ENCODE measurements at regions not wholly inside any gene's neighbourhood (a gene's known extent, or its start where the extent isn't known, plus 50 kb on each side); places are given as distances from the start of the nearest gene placed in this dataset.

- ATAC-seq (no peak), DNase-seq (ENCODE audit: missing footprints) (no peak)
- intact Hi-C loops (cut with DNase I) = no loop called here
These were observed 417.7 kb upstream of the IRX4 start for GRCh38 chr5:2300421-2300820.

- no peak for DNase-seq (ENCODE audit: missing footprints)
- no peak for ATAC-seq
These were observed 416.9 kb upstream of the IRX4 start for GRCh38 chr5:2299388-2300220.

GRCh38 chr5:2298781-2299180 is 416.1 kb upstream of the IRX4 start:
- DNase-seq (ENCODE audit: missing footprints) (no peak), ATAC-seq (no peak)
- intact Hi-C loops (cut with DNase I) = no loop called here

More at GRCh38 chr5:2299388-2300220, 416.9 kb upstream of the IRX4 start:
- intact Hi-C loops (cut with DNase I) = no loop called here

DNA sequence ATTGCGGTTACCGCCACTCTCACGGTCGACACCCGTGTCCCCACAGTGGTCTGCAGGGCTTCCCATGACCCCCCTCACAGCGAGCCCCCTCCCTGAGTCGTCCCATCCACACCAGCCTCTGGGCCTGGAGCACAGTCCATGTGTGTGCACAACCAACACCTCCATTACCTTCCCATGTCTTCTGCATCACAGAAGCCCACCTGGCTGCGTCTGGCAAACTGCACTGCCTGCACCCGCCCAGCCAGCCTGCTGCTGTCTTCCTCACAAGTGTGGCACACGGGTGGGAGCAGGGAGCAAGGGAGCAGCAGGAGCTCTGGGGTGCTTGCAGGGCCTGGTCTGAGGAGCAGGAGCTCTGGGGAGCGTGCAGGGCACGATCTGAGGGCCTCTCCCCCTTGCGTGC is 415.3 kb upstream of the IRX4 start:
- intact Hi-C loops (cut with DNase I) = no loop called here
- no peak for ATAC-seq
- no peak for DNase-seq (ENCODE audit: missing footprints)

DNA sequence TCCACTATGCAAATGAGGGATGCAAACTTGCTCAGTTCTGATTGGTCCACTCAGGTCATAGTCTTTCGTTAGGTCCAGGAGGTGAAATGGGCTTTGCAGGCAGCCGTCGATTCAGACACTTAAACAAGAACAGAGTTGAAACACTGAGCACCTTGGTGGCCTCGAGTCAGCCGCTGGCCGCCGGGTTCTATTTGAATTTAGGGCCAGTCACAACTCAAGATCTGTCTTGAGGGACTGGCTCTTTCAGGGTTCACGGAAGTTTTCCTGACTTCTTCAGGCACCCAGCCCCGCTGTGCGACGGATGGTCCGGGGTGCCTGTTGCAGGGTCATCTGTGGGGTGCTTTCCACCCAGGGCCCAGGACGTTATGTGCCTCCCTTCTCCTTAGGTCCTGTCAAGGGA is 412.8 kb upstream of the IRX4 start:
- intact Hi-C loops (cut with DNase I) = no loop called here
- no peak for DNase-seq (ENCODE audit: missing footprints)
- no peak for ATAC-seq

GRCh38 chr5:2293906-2294305 is 411.2 kb upstream of the IRX4 start:
- no peak for DNase-seq (ENCODE audit: missing footprints)
- intact Hi-C loops (cut with DNase I) = no loop called here
- no peak for ATAC-seq

DNA sequence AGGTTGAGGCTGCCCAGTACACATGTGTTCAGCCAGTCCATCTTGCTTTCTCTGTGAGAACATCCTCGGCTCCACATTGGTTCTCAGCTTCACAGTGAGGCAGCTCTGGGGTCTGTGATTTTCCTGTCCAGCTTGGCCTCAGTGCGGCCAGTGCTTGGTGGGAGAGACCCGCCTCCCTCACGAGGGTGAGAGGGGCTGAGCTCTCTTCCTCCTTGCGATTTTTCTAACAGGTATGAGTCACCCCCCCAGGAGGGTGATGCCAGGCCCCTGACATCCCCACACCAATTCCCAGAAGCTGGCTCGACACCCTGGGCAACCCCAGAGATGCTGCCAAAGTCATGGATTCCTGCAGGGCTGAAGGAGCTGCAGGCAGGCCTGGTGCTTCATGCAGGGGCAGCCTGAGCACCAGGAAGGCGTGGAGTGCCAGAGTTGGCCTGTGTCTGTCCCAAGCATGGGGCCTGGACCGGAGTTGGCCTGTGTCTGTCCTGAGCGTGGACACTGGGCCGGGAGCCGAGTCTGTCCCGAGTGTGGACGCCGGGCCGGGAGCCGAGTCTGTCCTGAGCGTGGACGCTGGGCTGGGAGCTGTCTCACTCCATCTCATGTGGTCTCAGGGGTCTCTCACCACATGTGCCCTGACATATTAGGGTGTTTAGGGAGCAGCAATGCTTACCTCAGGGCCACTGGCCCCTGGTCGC is 408.6 kb upstream of the IRX4 start:
- no peak for DNase-seq (ENCODE audit: missing footprints)
- intact Hi-C loops (cut with DNase I) = no loop called here
- no peak for ATAC-seq

DNA sequence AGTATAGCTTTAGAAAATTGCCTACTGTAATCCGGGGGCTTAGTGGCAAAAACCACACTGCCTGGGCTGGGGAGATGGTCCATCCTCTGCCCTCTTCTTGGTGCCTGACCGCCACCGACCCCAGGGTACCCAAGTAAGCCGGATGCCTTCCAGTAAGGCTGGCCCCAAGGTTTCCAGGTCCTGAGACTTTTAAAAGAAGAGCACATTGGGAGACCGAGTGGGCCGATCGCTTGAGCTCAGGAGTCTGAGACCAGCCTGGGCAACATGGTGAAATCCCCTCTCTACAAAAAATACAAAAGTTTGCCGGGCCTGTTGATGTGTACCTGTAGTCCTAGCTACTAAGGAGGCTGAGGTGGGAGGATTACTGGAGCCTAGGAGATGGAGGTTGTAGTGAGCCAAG is 406.7 kb upstream of the IRX4 start:
- no peak for DNase-seq (ENCODE audit: missing footprints)
- ATAC-seq = no peak
- intact Hi-C loops (cut with DNase I) = no loop called here

- no peak for ATAC-seq
- DNase-seq (ENCODE audit: missing footprints) = no peak
- intact Hi-C loops (cut with DNase I) = no loop called here
These were observed 406.2 kb upstream of the IRX4 start for GRCh38 chr5:2288968-2289367.

- ATAC-seq = no peak
- DNase-seq (ENCODE audit: missing footprints) = no peak
- intact Hi-C loops (cut with DNase I) = no loop called here
These were observed 405.7 kb upstream of the IRX4 start for GRCh38 chr5:2288466-2288865.

- intact Hi-C loops (cut with DNase I) = no loop called here
- ATAC-seq (no peak), DNase-seq (ENCODE audit: missing footprints) (no peak)
These were observed 403.5 kb upstream of the IRX4 start for GRCh38 chr5:2286250-2286649.

- DNase-seq (ENCODE audit: missing footprints) (no peak), ATAC-seq (no peak)
- intact Hi-C loops (cut with DNase I) = no loop called here
These were observed 402.0 kb upstream of the IRX4 start for GRCh38 chr5:2284678-2285077.

DNA sequence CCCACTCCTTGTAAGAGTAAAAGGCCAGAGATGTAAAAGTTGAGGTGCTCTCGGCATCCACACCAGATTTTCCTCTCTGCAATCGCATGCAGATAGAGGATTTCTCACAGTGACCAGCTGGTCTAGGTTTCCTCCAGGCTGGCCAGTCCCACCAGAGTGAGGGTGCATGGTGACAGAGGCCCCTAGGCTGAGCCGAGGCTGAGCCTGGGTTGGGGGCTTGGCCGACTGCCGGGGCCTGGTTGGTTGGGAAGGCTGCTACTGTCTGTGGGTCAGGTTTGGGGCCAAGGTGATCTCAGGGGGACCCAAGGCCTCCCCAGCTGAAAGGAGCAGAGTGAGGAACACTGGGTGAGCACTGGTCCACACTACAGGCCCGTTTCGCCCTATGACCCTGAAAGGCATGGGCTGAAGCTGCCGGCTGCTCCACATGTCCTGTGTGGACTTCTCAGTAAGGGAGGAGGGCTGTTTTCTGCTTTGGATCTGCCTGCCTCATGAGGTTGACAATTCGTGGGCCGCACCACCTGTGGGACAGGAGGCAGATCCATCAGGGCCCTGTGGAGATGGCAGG is 400.8 kb upstream of the IRX4 start:
- intact Hi-C loops (cut with DNase I) = no loop called here
- ATAC-seq (no peak), DNase-seq (ENCODE audit: missing footprints) (no peak)

DNA sequence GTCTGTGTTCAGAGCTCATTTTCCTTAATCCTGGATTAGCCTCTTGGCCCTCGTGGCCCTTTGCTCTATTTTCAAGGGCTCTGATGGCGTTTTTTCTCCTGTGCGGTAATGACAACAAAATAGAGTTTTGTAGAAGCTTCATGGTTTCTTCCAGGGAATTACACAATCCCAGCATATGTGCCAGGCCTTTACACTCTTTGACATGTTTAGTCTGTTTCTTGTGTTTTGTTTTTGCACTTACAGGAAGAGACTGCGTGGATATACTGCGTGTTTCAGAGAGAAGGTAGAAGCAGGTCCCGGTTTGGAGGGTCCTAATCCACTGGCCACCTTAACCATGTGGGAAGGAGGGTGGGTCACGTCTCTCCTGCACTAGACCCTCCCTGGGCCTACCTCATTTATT is 400.2 kb upstream of the IRX4 start:
- intact Hi-C loops (cut with DNase I) = no loop called here
- no peak for DNase-seq (ENCODE audit: missing footprints)
- no peak for ATAC-seq

GRCh38 chr5:2282034-2282690 is 399.4 kb upstream of the IRX4 start:
- DNase-seq (ENCODE audit: missing footprints) (no peak), ATAC-seq (no peak)
- intact Hi-C loops (cut with DNase I) = no loop called here

GRCh38 chr5:2281446-2281845 is 398.7 kb upstream of the IRX4 start:
- ATAC-seq = no peak
- intact Hi-C loops (cut with DNase I) = no loop called here
- no peak for DNase-seq (ENCODE audit: missing footprints)

GRCh38 chr5:2280318-2280717 is 397.6 kb upstream of the IRX4 start:
- intact Hi-C loops (cut with DNase I) = no loop called here
- DNase-seq (ENCODE audit: missing footprints) = no peak
- no peak for ATAC-seq

DNA sequence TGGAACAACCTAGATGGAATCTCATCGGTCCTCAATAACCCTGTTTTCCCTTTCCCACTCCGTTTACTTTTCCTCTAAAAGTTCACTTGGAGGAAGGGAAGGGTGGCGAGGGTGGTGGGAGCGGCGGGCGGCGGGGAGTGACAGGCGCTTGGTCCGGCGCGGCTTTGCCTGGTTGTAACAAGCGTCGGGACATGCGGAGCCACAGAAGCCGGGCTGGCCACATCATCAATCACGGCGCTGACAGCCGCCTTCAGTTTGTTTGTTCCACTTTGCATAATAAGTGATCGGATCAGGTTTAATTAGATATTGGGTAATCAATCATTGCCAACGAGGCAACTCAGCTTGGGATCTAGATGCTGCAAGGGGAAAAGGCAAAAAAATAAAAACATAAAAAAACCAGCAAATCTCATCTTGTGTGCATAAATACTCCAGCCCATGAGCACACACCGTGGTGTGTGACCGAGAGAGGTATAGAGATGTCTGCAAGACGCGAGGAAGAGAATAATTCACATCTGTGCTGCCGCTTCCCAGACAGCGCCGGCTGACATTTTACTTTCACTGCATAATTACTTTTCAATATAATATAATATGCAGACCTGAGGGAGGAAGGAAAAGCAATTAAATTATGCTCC is 396.2 kb upstream of the IRX4 start:
- ATAC-seq (no peak), DNase-seq (ENCODE audit: missing footprints) (no peak)
- intact Hi-C loops (cut with DNase I) = no loop called here

DNA sequence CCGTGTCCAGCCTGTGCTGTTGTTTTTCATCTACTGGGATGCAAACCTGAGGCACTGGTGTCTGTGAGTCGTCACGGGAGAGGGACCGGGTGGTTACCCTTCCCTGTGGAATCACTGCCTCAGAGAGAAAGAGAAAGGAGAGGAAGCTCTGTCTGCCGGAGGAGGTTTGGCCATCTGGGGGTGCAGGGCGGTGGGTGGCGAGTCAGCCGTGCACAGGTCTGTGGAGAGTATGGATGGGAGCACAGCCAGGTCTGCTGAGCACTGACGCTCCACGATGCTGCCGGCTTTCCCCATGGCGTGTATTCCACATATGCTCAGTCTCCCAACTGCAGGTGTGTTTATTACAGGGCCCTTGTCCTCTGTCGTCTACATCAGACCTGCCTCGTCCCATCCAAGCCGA is 395.2 kb upstream of the IRX4 start:
- intact Hi-C loops (cut with DNase I) = no loop called here
- ATAC-seq = no peak
- DNase-seq (ENCODE audit: missing footprints) = no peak

All from Right ventricle myocardium inferior (tissue), 1 donor.